LNCaP clone FGC (cell line): ENCODE measurements at regions not wholly inside any gene's neighbourhood (a gene's known extent, or its start where the extent isn't known, plus 50 kb on each side); places are given as distances from the start of the nearest gene placed in this dataset.
"Not testable (repeated sequence)": the region's sequence is repeated elsewhere in the genome, so short reads cannot be mapped to it uniquely, and the experiment has no call there.

Experiments
- DNase-seq: peaks from one replicate; pipeline ENCODE4 v3.0.0-alpha.2; 2011; ENCODE audit warnings: low read depth
- H3K4me3 ChIP-seq: 2 replicates; pipeline ENCODE4 v1.5.1; 2011; ENCODE audit warnings: mild to moderate bottlenecking, low read depth, low read length, control low read depth
- TF ChIP-seq, protein P1 (sequence below): IDR thresholded peaks from 2 replicates; pipeline ENCODE4 v1.5.1; 2012; ENCODE audit warnings: mild to moderate bottlenecking; ENCODE audit not compliant: control insufficient read depth, insufficient read depth; ENCODE audit errors: extremely low read depth

DNA sequence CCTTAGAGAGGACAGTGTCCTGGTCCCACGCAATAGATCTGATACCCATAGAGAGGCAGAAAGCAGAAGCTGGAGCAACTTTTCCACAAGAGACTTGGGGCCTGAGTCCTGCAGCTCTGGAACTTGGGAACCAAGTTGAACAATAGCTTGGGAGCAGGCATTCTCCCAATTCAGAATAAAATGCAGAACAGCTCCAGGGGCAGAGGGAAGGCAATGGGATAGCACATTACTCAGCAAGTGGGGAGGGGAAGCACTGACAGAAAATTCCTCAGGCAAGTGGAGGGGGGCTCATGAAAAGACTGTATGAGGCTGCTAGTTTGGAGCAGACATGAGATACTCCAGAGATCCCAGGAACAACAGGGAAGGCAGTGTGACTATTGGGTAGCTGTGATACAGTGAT is 513.6 kb downstream of the HINT1 start:
- TF ChIP-seq, protein P1, sequence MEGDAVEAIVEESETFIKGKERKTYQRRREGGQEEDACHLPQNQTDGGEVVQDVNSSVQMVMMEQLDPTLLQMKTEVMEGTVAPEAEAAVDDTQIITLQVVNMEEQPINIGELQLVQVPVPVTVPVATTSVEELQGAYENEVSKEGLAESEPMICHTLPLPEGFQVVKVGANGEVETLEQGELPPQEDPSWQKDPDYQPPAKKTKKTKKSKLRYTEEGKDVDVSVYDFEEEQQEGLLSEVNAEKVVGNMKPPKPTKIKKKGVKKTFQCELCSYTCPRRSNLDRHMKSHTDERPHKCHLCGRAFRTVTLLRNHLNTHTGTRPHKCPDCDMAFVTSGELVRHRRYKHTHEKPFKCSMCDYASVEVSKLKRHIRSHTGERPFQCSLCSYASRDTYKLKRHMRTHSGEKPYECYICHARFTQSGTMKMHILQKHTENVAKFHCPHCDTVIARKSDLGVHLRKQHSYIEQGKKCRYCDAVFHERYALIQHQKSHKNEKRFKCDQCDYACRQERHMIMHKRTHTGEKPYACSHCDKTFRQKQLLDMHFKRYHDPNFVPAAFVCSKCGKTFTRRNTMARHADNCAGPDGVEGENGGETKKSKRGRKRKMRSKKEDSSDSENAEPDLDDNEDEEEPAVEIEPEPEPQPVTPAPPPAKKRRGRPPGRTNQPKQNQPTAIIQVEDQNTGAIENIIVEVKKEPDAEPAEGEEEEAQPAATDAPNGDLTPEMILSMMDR = no peak
- no peak overlapping the region for H3K4me3 ChIP-seq
- DNase-seq = no peak

DNA sequence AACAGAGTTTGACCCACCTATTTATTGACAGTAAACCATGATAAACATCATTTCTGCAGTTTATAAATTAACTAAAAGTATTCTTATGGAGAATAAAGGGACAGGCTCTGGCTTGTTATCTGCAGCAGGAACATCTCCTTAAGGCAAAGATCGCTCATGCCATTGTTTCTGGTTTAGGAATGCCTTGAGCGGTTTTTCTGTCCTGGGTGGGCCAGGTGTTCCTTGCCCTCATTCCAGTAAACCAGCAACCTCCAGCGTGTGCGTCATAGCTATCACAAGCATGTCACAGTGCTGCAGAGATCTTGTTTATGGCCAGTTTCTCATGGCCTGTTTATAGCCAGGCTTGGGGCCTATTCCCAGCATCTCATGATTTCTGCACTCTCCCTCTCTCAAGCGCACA is 521.7 kb downstream of the HINT1 start:
- no peak for DNase-seq
- no peak overlapping the region for H3K4me3 ChIP-seq
- TF ChIP-seq, protein P1 = no peak

DNA sequence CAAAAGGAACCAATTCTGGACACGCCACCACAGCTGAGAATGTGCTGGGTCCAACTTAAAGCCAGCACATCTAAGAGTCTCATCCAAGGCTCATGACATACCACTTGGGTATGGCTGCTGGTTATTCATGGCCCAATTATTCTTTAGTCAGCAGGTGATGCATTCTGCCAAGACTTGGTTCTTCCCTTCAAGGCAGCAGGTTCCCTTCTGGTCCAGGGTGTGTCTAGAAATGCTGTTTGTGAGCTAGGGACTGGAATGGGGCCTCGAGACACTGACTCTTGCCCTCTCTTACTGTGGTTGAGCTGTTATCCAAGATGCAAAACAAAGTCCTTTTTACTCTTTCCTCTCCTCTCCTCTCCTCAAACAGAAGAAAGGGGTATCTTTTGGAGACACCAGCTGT is 522.6 kb downstream of the HINT1 start:
- H3K4me3 ChIP-seq = no peak overlapping the region
- TF ChIP-seq, protein P1 = no peak
- no peak for DNase-seq

GRCh38 chr5:130627145-130627544 is 537.9 kb downstream of the HINT1 start:
- H3K4me3 ChIP-seq = no peak overlapping the region
- no peak for DNase-seq
- TF ChIP-seq, protein P1 = no peak

GRCh38 chr5:130624805-130625204 is 540.3 kb downstream of the HINT1 start:
- TF ChIP-seq, protein P1 = no peak
- DNase-seq = no peak
- H3K4me3 ChIP-seq = no peak overlapping the region

GRCh38 chr5:130616161-130616560 is 548.9 kb downstream of the HINT1 start:
- no peak overlapping the region for H3K4me3 ChIP-seq
- TF ChIP-seq, protein P1 = no peak
- no peak for DNase-seq

GRCh38 chr5:130605234-130605633 is 559.8 kb downstream of the HINT1 start:
- TF ChIP-seq, protein P1 = no peak
- H3K4me3 ChIP-seq = no peak overlapping the region
- DNase-seq = no peak

- H3K4me3 ChIP-seq, DNase-seq: not testable (repeated sequence)
Measured at GRCh38 chr5:130596647-130597046, 568.4 kb downstream of the HINT1 start.
